Right hindlimb (tissue), 1 donor: ENCODE measurements at regions not wholly inside any gene's neighbourhood (a gene's known extent, or its start where the extent isn't known, plus 50 kb on each side); places are given as distances from the start of the nearest gene placed in this dataset.
"Not testable (repeated sequence)": the region's sequence is repeated elsewhere in the genome, so short reads cannot be mapped to it uniquely, and the experiment has no call there.

Experiments used
- DNase-seq: peaks from one replicate; pipeline ENCODE4 v3.0.0-alpha.2; 2018

- no peak for DNase-seq
Measured at GRCh38 chr7:153017223-153017622, 257.7 kb downstream of the ACTR3B start.

- DNase-seq, result no peak
Measured at GRCh38 chr7:153021542-153021941, 262.0 kb downstream of the ACTR3B start.

- no peak for DNase-seq
Measured at GRCh38 chr7:153022475-153023193, 263.1 kb downstream of the ACTR3B start.

GRCh38 chr7:153023194-153023592 lies 263.6 kb downstream of the ACTR3B start:
- no peak for DNase-seq

- DNase-seq, result no peak
Measured at GRCh38 chr7:153027210-153027609, 267.7 kb downstream of the ACTR3B start.

- no peak for DNase-seq
Measured at GRCh38 chr7:153027904-153028303, 268.4 kb downstream of the ACTR3B start.

GRCh38 chr7:153030976-153031375 lies 271.4 kb downstream of the ACTR3B start:
- DNase-seq, result no peak

- DNase-seq, result no peak
Measured at GRCh38 chr7:153034791-153035190, 275.2 kb downstream of the ACTR3B start.

- DNase-seq, result no peak
Measured at GRCh38 chr7:153036396-153037063, 277.0 kb downstream of the ACTR3B start.

GRCh38 chr7:153043440-153043839 lies 283.9 kb downstream of the ACTR3B start:
- DNase-seq, result no peak

GRCh38 chr7:153044981-153045380 lies 285.4 kb downstream of the ACTR3B start:
- DNase-seq, result no peak

GRCh38 chr7:153047079-153047959 lies 287.8 kb downstream of the ACTR3B start:
- DNase-seq, result no peak

- DNase-seq, result no peak
Measured at GRCh38 chr7:153052206-153052605, 292.7 kb downstream of the ACTR3B start.

GRCh38 chr7:153061910-153062528 lies 302.5 kb downstream of the ACTR3B start:
- DNase-seq, result peak; percentile 28

GRCh38 chr7:153065051-153065450 lies 305.5 kb downstream of the ACTR3B start:
- DNase-seq, result no peak

GRCh38 chr7:153066711-153067110 lies 307.2 kb downstream of the ACTR3B start:
- DNase-seq, result no peak

- DNase-seq, result no peak
Measured at GRCh38 chr7:153070141-153070540, 310.6 kb downstream of the ACTR3B start.

GRCh38 chr7:153072806-153073205 lies 313.3 kb downstream of the ACTR3B start:
- no peak for DNase-seq

GRCh38 chr7:153076289-153076688 lies 316.7 kb downstream of the ACTR3B start:
- not testable (repeated sequence) for DNase-seq

- DNase-seq, result no peak
Measured at GRCh38 chr7:153081496-153081895, 321.9 kb downstream of the ACTR3B start.

GRCh38 chr7:153084278-153084677 lies 324.7 kb downstream of the ACTR3B start:
- DNase-seq, result no peak

GRCh38 chr7:153087498-153087897 lies 327.9 kb downstream of the ACTR3B start:
- DNase-seq, result no peak

- no peak for DNase-seq
Measured at GRCh38 chr7:153088601-153089000, 329.0 kb downstream of the ACTR3B start.
